Naive thymus-derived CD4-positive, alpha-beta T cell (primary cell): ENCODE measurements at regions not wholly inside any gene's neighbourhood (a gene's known extent, or its start where the extent isn't known, plus 50 kb on each side); places are given as distances from the start of the nearest gene placed in this dataset.

ENCODE experiments used
- ATAC-seq: fragments of 150-1000 bp; cut with Tn5 transposase; 2 replicates; pipeline ENCODE4 v1.10.0; 2021; ENCODE audit warnings: mild to moderate bottlenecking, moderate library complexity
- CTCF ChIA-PET: fragments of 350-600 bp; sonication (Branson Sonifier 250); formaldehyde crosslinking; loops from one replicate; lab custom pipeline; 2021; ENCODE audit warnings: antibody characterized with exemption; lab: Charles Lee
- POLR2A ChIA-PET: fragments of 350-600 bp; sonication (Branson Sonifier 250); formaldehyde crosslinking; loops from one replicate; lab custom pipeline; 2021; ENCODE audit warnings: antibody characterized with exemption, inconsistent platforms; lab: Charles Lee
- DNase-seq, 9 donors: peaks; one replicate each; pipeline versions ENCODE4 v3.0.0 to v3.0.0-alpha.2; 2020 to 2022; ENCODE audit warnings: mixed read lengths in 1 of 9
- H3K27ac ChIP-seq: one replicate; pipeline ENCODE4 v1.7.0; 2013; ENCODE audit warnings: mild to moderate bottlenecking, low read depth, low read length, moderate library complexity
- H3K27me3 ChIP-seq, 2 donors: one replicate each; pipeline ENCODE4 v1.7.0; 2013; ENCODE audit warnings: low read length in 2 of 2, mild to moderate bottlenecking in 2 of 2, moderate library complexity in 2 of 2; ENCODE audit not compliant: control insufficient read depth in 2 of 2, insufficient read depth in 2 of 2
- H3K36me3 ChIP-seq, 3 experiments: 1 replicate in 2 of 3; 2 replicates in 1 of 3; pipeline ENCODE4 v1.7.0; 2013; ENCODE audit warnings: low read length in 3 of 3, mild to moderate bottlenecking in 3 of 3, moderate library complexity in 1 of 3; ENCODE audit not compliant: insufficient read depth in 3 of 3, control insufficient read depth in 2 of 3
- H3K4me1 ChIP-seq, 2 donors: one replicate each; pipeline ENCODE4 v1.7.0; 2013; ENCODE audit warnings: low read length in 2 of 2, mild to moderate bottlenecking in 2 of 2, moderate library complexity in 1 of 2; ENCODE audit not compliant: control insufficient read depth in 2 of 2, insufficient read depth in 2 of 2
- H3K4me3 ChIP-seq: 2 replicates; pipeline ENCODE4 v1.7.0; 2013; ENCODE audit warnings: mild to moderate bottlenecking, low read length
- H3K9me3 ChIP-seq, 3 experiments: 1 replicate in 2 of 3; 2 replicates in 1 of 3; pipeline ENCODE4 v1.7.0; 2013; ENCODE audit warnings: low read length in 3 of 3; ENCODE audit not compliant: control insufficient read depth in 2 of 3
- H3K27ac Mint-ChIP-seq, 9 donors: one replicate each; pipeline ENCODE4 v1.8.0; 2020 to 2022; ENCODE audit warnings: mixed read lengths in 9 of 9, mild to moderate bottlenecking in 8 of 9, moderate library complexity in 5 of 9, inconsistent platforms in 2 of 9
- H3K27me3 Mint-ChIP-seq, 5 donors: one replicate each; pipeline ENCODE4 v1.8.0; 2021 to 2022; ENCODE audit warnings: mixed read lengths in 5 of 5, mild to moderate bottlenecking in 1 of 5
- H3K36me3 Mint-ChIP-seq, 5 donors: one replicate each; pipeline ENCODE4 v1.8.0; 2020 to 2022; ENCODE audit warnings: mixed read lengths in 5 of 5, mild to moderate bottlenecking in 3 of 5, inconsistent platforms in 1 of 5
- H3K4me1 Mint-ChIP-seq, 7 donors: one replicate each; pipeline ENCODE4 v1.8.0; 2020 to 2022; ENCODE audit warnings: mixed read lengths in 7 of 7, mild to moderate bottlenecking in 3 of 7, inconsistent platforms in 1 of 7
- H3K4me3 Mint-ChIP-seq, 10 donors: one replicate each; pipeline ENCODE4 v1.8.0; 2020 to 2022; ENCODE audit warnings: mild to moderate bottlenecking in 10 of 10, mixed read lengths in 10 of 10, moderate library complexity in 6 of 10, inconsistent platforms in 2 of 10
- H3K9me3 Mint-ChIP-seq, 11 donors: one replicate each; pipeline ENCODE4 v1.8.0; 2020 to 2022; ENCODE audit warnings: mixed read lengths in 11 of 11, mild to moderate bottlenecking in 4 of 11, inconsistent platforms in 1 of 11, moderate library complexity in 1 of 11
- intact Hi-C, 2 donors: fragments of 100-400 bp; cut with micrococcal nuclease; formaldehyde crosslinking; loops; one replicate each; pipeline ENCODE4 v1.15.1; 2023

DNA sequence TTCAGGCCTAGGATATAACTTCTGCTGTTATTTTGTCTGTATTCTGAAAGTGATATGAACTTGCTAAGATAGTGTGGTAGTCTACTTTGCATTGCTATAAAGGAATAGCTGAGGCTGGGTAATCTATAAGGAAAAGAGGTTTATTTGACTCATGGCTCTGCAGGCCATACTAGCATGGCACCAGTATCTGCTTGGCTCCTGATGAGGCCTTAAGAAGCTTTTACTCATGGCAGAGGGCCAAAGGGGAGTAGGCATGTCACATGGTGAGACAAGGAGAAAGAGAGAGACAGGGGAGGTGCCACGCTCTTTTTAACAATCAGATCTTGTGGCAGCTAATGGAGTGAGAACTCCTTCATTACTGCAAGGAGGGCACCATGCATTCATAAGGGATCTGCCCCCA, 247.3 kb downstream of the GPAT3 start:
- Histone ChIP-seq H3K4me3 (no peak overlapping the region), H3K27me3 (no peaks in the 10 kb centered on the region), H3K27ac (no peak overlapping the region), H3K36me3 (no peaks in the 10 kb centered on the region), H3K4me1 (no peaks in the 10 kb centered on the region), H3K9me3 (no peaks in the 10 kb centered on the region)
- ChIA-PET POLR2A (no interaction called here), CTCF (no interaction called here)
- Mint-ChIP-seq H3K27ac (no peak overlapping the region), H3K36me3 (no peaks in the 10 kb centered on the region), H3K4me1 (no peaks in the 10 kb centered on the region), H3K9me3 (peaks cover 0 to 1% (median 0%) of the 10 kb centered on the region in 11 donors), H3K27me3 (peaks cover 0 to 11% (median 0%) of the 10 kb centered on the region in 5 donors), H3K4me3 (no peak overlapping the region)
- ATAC-seq (no peak), DNase-seq (no peak)
- intact Hi-C loops, result no loop called here

- Histone ChIP-seq H3K4me3 (no peak overlapping the region), H3K9me3 (no peaks in the 10 kb centered on the region), H3K27ac (no peak overlapping the region), H3K4me1 (no peaks in the 10 kb centered on the region), H3K36me3 (no peaks in the 10 kb centered on the region), H3K27me3 (no peaks in the 10 kb centered on the region)
- Mint-ChIP-seq H3K9me3 (peaks cover 0 to 1% (median 0%) of the 10 kb centered on the region in 11 donors), H3K27ac (no peak overlapping the region), H3K27me3 (peaks cover 0 to 11% (median 4%) of the 10 kb centered on the region in 5 donors), H3K4me3 (no peak overlapping the region), H3K36me3 (no peaks in the 10 kb centered on the region), H3K4me1 (no peaks in the 10 kb centered on the region)
- no peak for DNase-seq
- ChIA-PET CTCF (no interaction called here), POLR2A (no interaction called here)
- intact Hi-C loops, result no loop called here
- no peak for ATAC-seq
Measured at GRCh38 chr4:83782591-83782990, 246.7 kb downstream of the GPAT3 start.

DNA sequence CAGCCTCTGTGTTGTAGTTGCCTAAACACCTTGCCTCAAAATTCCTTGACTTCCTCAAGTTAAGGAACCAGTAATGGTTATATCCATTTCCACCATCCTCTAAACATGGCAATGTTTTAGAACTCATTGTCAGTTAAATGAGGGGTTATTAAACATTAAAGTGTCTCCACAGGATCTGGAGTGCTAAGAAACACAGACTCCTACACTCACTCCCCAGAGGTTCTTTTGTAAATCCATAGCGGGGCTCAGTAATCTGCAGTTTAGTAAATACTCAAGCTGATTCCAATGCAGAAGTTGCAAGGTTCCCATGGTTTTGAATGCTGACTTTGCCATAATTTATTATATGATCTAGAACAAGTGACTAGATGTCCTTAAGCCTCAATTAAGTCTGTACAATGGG, 245.5 kb downstream of the GPAT3 start:
- Histone ChIP-seq H3K4me1 (no peaks in the 10 kb centered on the region), H3K27me3 (no peaks in the 10 kb centered on the region), H3K4me3 (no peak overlapping the region), H3K36me3 (no peaks in the 10 kb centered on the region), H3K27ac (no peak overlapping the region), H3K9me3 (no peaks in the 10 kb centered on the region)
- no peak for DNase-seq
- no peak for ATAC-seq
- ChIA-PET CTCF (no interaction called here), POLR2A (no interaction called here)
- Mint-ChIP-seq H3K27ac (no peak overlapping the region), H3K36me3 (no peaks in the 10 kb centered on the region), H3K9me3 (peaks cover 0 to 1% (median 0%) of the 10 kb centered on the region in 11 donors), H3K4me3 (no peak overlapping the region), H3K27me3 (peaks cover 0 to 15% (median 9%) of the 10 kb centered on the region in 5 donors), H3K4me1 (no peaks in the 10 kb centered on the region)
- intact Hi-C loops, result no loop called here

GRCh38 chr4:83780053-83780733, 244.3 kb downstream of the GPAT3 start:
- Mint-ChIP-seq H3K9me3 (peaks cover 0 to 4% (median 0%) of the 10 kb centered on the region in 11 donors), H3K4me3 (no peak overlapping the region), H3K4me1 (no peaks in the 10 kb centered on the region), H3K27ac (no peak overlapping the region), H3K27me3 (peaks cover 0 to 24% (median 13%) of the 10 kb centered on the region in 5 donors), H3K36me3 (peaks cover 0 to 3% (median 0%) of the 10 kb centered on the region in 5 donors)
- CTCF ChIA-PET, result no interaction called here
- no peaks in the 10 kb centered on the region for H3K27me3 ChIP-seq
- no peaks in the 10 kb centered on the region for H3K36me3 ChIP-seq
- no peaks in the 10 kb centered on the region for H3K9me3 ChIP-seq
- POLR2A ChIA-PET, result no interaction called here
- H3K27ac ChIP-seq, result no peak overlapping the region
- intact Hi-C loops, result no loop called here
- no peak for DNase-seq
- no peak for ATAC-seq
- H3K4me3 ChIP-seq, result no peak overlapping the region
- H3K4me1 ChIP-seq, result no peaks in the 10 kb centered on the region

DNA sequence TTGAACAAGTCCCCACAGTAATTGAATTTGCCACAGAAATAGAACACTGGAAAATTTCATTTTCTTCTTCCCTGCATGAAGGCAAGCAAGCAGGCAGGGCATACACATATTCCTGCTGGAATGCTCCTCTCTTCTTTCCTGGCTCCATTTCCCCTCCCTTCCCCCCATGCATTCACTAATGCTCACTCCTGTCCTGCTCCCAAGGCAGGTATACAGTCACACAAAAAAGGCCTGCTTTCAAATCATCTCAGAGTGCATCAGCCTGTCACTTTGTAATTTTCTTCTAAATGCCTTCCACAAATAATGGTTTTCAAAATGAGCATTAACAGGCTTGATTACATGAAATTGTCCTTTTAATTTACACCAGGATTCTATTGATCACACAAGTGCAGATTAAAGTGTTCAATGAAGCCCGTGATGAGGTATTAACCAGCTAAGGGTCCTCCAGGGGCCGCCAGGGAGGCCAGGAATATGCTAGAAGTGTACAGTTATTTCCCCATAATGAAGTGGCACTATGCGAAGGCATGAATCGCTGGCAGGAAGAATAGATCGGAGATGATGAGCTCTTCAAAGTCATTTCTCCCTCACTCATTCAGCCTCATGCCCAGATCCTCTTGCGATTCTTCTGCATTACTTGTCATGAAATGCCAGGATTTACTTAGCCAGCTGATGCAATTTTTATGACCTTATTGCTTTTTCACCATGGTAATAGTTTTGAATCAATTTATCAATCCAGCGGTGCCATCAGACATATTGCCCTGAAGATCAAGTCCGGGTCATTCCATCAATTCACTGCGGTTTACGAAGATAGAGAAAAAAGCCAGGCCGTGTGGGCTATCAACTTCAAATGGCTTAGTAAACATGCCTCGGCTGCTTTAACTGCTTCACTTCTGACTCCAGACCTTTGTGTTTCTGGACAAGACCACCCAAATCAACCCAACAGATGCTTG, 243.5 kb downstream of the GPAT3 start:
- no peaks in the 10 kb centered on the region for H3K27me3 ChIP-seq
- Mint-ChIP-seq H3K9me3 (peaks cover 0 to 4% (median 0%) of the 10 kb centered on the region in 11 donors), H3K27me3 (peaks cover 0 to 24% (median 13%) of the 10 kb centered on the region in 5 donors), H3K4me3 (no peak overlapping the region), H3K36me3 (peaks cover 0 to 3% (median 0%) of the 10 kb centered on the region in 5 donors), H3K4me1 (no peaks in the 10 kb centered on the region), H3K27ac (no peak overlapping the region)
- no peaks in the 10 kb centered on the region for H3K9me3 ChIP-seq
- intact Hi-C loops, result no loop called here
- CTCF ChIA-PET, result no interaction called here
- H3K27ac ChIP-seq, result no peak overlapping the region
- no peaks in the 10 kb centered on the region for H3K36me3 ChIP-seq
- no peaks in the 10 kb centered on the region for H3K4me1 ChIP-seq
- DNase-seq (no peak), ATAC-seq (no peak)
- H3K4me3 ChIP-seq, result no peak overlapping the region
- POLR2A ChIA-PET, result no interaction called here

- Mint-ChIP-seq H3K27me3 (peaks cover 4 to 37% (median 25%) of the 10 kb centered on the region in 5 donors), H3K27ac (no peak overlapping the region), H3K4me1 (no peaks in the 10 kb centered on the region), H3K36me3 (peaks cover 0 to 3% (median 0%) of the 10 kb centered on the region in 5 donors), H3K4me3 (no peak overlapping the region), H3K9me3 (peaks cover 0 to 3% (median 0%) of the 10 kb centered on the region in 11 donors)
- H3K27me3 ChIP-seq, result no peaks in the 10 kb centered on the region
- H3K4me1 ChIP-seq, result no peaks in the 10 kb centered on the region
- no peaks in the 10 kb centered on the region for H3K36me3 ChIP-seq
- no peak for ATAC-seq
- ChIA-PET CTCF (no interaction called here), POLR2A (no interaction called here)
- no peaks in the 10 kb centered on the region for H3K9me3 ChIP-seq
- no peak overlapping the region for H3K4me3 ChIP-seq
- H3K27ac ChIP-seq, result no peak overlapping the region
- intact Hi-C loops, result no loop called here
- DNase-seq, result no peak
Measured at GRCh38 chr4:83772685-83773084, 236.8 kb downstream of the GPAT3 start.
